Kidney tubule cell (primary cell): ENCODE measurements at regions not wholly inside any gene's neighbourhood (a gene's known extent, or its start where the extent isn't known, plus 50 kb on each side); places are given as distances from the start of the nearest gene placed in this dataset.
A peak's percentile ranks its signal among the peaks of the same experiment; 100 is the strongest.

Experiments
- DNase-seq: peaks from one replicate; pipeline ENCODE4 v3.0.0-alpha.2; 2018; ENCODE audit warnings: low spot score

DNA sequence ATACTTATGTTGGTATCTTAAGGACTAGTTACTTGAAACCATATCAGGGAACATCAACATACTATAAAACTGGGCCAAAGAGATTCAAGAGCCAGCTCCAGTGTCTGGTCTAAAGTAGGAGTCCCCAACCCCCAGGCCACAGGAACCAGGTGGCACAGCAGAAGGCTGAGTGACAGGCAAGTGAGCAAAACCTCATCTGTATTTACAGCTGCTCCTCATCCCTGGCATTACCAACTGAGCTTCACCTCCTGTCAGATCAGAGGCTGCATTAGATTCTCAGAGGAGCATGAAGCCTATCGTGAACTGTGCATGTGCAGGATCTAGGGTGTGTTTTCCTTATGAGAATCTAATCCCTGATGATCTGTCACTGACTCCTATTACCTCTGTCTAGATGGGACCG lies 581.6 kb upstream of the CDH9 start:
- no peak for DNase-seq

DNA sequence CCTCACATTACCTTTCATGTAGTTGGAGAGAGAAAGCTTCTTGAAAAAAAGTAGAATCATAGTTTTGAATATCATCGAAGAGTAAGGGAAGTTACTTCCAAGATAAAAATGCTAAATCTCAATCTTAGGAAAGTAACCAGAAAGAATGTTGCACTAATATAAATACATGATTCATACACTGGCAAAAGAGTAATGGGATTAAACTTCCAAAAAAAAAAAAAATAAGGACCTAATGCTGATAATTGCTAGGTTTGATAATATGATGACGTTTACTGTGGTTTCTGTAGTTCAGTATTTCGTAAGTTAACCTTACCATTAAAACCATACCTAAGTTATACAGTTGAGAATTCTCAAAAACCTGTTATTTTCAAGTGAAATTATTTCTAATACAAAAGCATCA lies 573.8 kb upstream of the CDH9 start:
- no peak for DNase-seq

DNA sequence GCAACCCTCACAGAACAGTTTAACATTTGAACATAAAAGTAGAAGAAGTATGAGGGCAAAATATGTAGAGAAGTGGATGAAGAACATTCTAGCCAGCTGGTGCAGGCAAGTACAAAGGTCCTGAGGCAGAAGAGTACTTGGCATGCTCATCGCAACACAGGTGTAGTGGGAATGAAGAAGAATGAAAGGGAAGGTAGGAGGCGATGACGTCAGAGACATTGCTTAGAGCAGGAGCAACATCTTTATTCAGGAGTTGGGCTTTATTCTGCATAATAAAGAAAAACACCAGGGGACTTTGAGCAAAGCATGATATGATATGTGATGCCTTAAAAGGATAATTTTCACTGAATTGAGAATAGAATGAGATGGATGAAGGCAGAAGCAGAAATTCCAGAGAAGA lies 570.6 kb upstream of the CDH9 start:
- DNase-seq = no peak

DNA sequence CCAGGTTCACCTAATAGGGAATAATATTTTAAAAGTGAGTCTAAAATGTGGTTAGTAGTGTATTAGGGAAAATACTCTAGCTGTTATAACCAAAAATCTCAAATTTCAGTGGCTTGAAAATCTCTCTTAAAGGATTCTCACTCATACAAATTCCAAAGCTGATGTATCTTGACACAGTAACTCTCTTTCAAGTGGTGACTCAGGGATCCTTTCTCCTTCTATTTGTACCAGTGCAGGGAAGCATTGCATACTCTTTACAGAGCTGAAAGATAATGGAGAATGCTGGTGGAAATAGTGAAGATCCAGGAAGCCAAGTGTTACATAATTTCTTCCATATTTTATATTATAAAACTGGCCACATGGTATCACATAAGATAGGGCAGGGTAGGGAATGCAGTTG lies 560.2 kb upstream of the CDH9 start:
- DNase-seq = peak; percentile 18

DNA sequence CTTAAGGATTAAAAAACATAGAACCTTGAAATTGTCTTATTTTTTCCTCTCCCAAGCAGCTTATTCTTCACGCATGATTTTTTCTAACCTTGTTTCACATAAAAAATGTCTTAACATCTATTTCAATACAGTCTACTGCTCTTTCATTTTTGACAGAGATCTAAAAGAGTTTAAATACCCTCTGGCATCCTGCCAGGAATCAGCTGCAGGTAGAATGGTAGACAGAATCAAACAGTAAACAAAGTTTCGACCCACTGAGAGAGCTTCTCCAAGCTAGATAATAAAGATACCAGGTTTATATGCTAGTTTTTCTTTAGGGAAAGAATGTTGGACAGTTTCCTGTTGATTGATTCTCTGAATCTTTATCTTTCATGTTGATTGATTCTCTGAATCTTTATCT lies 555.8 kb upstream of the CDH9 start:
- no peak for DNase-seq

DNA sequence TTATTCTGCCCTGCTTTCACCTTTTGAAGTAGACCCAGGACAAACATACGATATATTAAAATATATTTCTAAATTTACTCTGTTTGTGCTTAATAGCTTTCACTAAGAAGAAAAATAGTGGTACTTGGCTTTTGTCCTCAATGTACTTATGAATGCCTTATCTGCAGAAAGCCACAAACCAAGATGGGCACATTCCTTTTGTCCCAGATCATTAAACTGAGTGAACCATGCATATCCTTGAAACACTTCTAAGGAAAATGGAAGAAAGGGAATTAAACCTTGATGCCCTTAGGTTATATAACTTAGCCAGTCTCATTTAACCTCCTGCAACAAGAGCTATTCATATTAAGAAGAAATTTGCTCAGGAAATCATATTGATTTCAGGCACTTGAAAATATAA lies 553.8 kb upstream of the CDH9 start:
- peak; percentile 73 for DNase-seq

DNA sequence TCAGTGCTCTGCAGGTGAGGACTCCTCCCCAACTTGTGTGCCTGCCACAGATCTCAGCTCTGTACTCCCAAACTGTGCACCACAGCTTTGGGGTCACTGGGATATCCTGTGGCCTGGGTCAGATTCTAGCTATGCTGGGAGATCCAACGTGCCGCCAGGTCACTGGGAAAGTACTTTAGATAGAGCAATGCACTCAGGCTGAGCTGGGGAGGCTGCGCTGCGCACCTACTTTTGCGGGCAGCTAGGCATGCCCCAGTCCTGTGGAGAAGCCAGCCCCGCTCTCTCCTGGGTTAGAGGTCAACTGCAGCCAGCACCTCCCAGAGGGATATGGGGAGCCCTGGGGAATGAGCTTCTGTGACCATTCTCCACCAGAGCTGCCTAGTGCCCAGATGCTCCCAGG lies 552.1 kb upstream of the CDH9 start:
- no peak for DNase-seq

DNA sequence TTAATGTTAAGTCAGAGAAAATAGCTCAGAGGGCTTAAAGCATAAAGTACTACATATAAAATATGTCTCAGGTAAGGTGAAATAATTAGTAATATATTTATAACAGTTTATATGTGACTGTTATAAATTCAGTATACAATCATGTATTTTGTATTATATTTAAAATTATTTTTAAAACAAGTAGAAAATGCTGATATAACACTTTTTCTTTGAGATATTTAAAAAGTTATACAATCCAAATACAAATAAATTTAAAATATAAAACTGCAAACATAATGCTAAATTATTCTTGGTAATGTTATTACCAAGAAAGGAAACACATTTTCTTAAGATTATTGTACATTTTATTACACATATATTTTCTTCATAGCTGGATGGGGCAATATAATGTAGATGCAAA lies 539.9 kb upstream of the CDH9 start:
- DNase-seq = no peak

DNA sequence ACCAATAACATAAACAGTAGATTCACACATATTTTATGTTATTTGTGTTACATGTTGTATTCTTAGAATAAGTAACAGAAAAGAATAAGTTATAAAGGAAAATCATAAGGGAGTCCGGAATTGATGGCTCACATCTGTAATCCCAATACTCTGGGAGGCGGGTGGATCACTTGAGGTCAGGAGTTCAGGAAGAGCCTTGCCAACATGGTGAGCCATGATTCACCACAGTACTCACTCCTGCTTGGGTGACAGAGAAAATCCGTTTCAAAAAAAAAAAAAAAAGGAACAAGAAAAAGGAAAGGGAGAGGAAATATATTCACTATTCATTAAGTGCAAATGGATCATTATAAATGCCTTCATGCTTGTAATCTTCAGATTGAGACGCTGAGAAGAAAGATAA lies 533.3 kb upstream of the CDH9 start:
- DNase-seq = no peak

DNA sequence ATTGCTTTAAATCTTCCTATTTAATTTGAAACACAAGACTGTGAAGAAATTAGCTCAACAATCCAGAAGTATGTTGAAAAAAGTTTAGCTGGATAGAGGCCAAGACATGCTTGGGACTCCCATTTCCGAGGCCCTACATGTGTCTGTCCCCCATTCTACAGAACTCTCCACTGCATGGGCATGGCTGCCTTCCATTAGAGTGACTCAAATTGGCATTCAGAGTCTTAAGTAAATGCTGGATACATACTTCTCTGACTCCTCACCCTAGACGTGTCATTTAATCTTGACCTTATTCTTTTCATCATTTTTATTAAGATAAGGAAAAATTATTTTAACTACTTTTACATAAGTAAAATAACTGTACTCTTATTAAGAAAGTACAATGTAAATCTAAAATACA lies 530.4 kb upstream of the CDH9 start:
- peak; percentile 3 for DNase-seq

DNA sequence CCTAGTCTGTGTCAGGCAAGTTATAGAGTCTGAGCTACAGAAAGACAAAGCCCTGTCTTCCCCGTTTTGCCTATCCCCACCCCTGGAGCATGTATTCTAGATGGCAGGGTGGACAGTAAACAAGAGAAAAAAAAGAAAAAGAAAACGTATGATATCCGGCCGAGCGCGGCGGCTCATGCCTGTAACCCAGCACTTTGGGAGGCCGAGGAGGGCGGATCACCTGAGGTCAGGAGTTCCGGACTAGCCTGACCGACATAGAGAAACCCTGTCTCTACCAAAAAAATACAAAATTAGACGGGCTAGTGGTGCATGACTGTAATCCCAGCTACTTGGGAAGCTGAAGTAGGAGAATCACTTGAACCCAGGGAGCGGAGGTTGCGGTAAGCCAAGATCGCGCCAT lies 523.0 kb upstream of the CDH9 start:
- DNase-seq = no peak

DNA sequence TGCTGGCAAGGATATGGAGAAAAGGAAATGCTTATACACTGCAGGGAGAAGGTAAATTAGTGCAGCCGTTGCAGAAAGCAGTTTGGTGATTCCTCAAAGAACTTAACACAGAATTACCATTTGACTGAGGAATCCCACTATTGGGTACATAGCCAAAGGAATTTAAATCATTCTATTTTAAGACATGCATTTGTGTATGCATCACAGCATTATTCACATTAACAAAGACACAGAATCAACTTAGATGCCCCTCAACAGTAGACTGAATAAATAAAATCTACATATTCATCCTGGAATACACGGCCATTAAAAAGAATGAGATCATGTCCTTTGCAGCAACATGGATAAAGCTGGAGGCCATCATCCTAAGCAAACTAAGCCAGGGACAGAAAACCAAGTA lies 510.1 kb upstream of the CDH9 start:
- no peak for DNase-seq

DNA sequence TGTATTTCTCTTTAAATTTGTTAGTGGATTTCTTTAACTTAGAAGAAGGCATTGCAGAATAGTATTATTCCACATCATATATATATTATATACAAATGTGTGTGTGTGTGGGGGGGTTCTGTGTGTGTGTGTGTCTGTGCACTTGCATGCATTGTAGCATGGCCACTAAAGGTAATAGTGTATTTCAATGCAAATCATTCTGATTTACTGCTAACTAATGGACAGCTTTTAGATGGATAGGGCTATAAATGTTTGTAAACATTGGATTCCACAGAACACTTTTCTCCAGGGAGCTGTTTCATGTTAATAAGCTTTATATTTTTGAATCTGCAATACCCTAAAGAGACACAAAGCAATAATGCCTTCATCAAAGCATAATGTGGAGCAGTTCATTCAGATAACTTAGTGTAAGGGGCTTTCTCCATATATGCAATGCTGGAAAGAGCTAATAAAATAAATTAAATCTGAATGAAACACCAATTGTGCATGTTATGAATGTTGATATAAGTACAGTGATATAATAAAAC lies 496.7 kb upstream of the CDH9 start:
- no peak for DNase-seq

DNA sequence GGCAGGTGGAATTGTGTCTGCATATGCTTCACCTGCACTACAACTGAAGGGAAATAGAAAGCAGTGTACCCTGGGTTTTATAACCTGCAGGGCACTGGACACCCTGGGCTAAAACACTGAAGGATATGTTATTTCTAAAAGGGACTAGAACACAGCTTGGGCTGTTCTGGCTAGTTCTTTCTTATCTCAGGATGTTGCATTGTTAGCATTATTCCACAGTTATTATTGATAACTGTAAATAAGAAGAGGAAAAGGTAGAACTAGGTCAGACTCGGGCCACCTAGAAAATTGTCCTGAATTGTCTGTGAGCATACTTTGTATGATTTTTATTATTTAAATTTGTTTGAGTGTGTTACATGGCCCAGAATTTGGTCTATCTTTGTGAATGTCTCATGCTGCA lies 493.9 kb upstream of the CDH9 start:
- DNase-seq = no peak

DNA sequence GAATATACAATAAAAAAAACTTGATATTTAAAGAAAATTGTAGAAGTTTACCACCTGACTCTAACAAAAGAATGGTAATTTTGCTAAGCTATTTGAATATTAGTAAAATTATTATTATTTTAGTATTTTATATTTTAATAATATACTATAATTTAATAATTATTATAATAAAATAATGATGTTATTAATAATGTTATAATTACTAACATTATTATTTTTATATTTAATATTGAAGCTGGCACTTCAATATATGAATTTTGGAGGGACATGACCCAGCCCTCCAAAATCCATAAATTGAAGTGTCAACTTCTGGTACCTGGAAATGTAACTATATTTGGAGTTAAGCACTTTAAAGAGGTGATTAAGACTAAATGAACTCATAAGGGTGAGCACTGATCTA lies 486.1 kb upstream of the CDH9 start:
- no peak for DNase-seq

DNA sequence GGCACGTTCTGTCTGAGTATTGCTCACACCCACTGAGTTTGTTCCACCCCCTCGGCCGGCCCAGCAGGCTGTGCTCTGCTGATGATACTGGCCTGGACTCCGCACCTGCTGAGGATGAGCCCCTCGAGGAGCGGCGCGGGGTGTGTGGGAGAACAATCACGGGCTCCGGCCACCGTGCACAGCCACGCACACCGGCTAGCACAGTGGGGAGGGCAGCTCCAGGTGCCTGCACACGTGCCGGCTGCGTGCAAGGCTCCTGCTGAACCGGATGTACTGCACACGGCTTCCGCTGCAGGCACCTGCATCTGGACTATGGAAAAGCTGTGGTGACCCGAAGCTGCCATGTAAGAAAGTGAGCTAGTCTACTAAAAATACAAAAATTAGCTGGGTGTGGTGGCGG lies 485.2 kb upstream of the CDH9 start:
- no peak for DNase-seq

DNA sequence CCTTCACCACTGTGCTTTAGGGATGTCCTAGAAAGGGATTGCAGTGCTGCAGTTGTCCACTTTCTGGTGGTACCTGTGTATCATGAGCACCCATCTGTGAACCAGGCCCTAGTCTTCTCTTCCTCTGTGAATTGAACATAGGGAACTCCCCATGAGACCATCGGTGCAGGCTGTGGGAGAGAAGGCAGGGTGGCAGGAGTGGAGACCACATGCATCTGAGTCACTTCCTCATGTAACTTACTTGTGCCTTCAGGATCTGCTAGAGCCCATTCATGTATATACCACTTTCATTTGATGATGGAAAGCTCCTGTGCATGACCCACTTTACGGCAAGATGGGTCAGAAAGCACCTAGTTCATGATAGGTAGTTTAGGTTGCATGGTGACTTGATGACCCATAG lies 478.1 kb upstream of the CDH9 start:
- peak; percentile 35 for DNase-seq

DNA sequence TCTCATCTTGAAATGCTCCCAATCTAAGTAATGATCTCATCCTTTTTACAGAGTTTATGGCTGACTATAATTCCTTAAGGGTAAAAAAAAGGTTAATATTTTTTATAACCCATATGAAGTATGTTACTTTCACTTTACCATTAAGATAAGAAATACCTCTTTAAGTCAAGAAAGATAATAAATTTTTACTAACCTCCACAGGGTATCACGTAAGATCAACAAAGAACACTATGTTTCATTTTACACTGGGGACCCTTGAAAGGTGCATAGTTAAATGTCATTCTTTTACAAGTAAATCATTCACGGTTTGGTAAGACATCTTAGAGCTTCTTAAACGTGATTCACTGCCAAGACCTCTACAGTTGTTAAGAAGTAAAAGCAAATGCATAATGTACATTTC lies 472.7 kb upstream of the CDH9 start:
- DNase-seq = peak; percentile 5

DNA sequence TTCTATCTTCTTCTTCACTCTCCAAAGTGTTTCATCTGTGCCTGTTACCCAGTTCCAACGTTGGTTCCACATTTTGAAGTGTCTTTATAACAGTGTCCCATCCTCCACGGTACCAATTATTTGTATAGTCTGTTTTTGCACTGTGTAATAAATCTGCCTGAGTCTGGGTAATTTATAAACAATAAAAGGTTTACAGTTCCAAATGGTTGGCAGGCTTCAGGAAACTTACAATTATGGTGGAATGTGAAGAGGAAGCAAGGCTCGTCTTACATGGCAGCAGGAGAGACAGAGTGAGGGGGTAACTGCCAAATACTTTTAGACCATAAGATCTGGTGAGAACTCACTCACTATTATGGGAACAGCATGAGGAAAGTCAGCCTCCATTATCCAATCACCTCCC lies 465.4 kb upstream of the CDH9 start:
- no peak for DNase-seq

DNA sequence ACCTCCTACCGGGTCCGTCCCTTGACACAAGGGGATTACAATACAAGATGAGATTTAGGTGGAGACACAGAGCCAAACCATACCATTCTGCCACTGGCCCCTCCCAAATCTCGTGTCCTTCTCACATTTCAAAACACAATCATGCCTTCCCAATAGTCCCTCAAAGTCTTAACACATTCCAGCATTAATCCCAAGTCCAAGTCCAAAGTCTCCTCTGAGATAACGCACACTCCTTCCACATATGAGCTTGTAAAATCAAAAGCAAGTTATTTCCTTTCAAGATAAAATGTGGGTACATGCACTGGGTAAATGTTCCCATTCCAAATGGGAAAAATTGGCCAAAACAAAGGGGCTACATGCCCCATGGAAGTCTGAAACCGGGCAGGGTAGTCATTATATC lies 463.9 kb upstream of the CDH9 start:
- DNase-seq = no peak

DNA sequence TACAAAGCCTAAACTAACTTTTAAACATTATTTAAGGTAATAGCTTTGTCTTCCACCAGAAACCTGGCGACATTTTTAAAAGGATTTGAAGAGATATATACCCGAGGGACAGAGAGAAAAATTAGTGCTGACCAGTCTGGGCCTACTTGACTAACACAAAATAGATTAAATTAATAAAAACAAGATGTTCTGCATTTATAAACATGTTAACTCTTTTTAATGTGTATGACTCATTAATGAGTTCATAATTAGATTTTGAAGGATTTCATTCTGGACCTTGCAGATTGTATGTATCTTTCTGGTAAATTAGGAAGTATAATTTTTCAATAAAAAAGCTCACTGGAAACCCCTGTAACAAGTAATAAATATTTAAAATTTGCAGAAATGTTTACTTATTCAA lies 459.1 kb upstream of the CDH9 start:
- DNase-seq = no peak

DNA sequence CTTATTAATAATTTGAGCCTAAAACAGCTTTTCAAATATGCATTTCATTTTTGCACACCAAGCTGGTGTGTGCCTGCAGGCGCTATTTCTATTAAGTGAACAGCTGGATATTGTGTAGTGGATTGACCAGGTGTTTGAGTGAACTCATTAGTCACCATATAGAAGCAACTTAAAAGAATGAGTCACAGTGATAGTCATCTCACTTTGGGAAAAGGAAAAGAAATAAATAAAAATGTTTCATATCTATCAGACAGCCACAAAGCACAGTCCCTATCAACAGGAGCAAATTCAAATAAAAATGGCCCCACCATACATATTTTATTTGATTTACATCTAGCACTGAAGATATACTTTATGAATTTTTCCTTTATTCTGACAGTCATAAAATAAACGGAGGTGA lies 456.5 kb upstream of the CDH9 start:
- peak; percentile 31 for DNase-seq

DNA sequence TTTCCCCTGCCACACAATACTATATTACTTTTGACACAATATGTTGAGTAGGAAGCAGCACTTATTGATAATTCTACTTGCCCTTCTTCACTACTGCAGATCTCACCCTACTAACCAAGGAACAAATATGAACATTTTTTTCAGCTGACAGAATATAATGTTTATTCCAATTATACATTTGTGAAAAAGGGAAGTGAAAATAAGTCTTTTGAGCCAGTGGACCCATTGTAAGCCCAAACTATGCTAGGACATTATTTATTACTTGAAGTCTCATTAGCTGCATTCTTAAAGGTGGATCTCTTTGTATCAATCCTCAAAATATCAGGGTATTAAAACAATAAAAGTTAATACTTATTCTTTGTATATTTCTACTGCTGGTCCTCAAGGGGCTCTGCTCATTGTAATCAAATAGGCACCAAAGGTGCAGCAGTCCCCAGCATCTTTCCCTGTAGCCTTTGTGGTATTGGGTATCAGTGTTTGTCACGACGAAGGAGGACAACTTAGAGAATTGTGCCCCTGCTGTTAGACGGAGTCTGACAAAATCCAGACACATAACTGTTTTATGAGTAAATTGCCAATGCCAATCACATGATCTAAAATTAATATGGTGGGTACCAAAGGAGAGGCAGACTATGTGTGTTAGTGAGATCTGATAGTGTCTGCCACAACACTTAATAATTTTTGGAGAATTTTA lies 453.5 kb upstream of the CDH9 start:
- DNase-seq = no peak

DNA sequence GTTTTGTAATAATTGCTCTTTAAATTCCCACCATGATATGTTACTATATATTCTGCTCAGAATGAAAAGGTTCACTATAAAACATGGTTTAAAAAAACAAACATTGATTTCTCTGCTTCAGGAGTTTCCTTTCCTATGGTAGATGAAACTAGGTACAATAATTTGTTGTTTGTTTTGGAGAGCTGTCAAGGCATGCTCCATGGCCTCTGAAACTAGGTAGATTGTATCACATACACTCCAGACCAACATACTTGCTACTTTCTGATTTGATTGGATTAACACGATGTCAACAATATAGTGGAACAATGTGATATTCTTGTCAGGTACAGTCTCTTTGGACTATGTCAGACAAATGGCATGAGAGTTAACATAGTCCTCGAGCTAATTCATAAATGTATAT lies 452.7 kb upstream of the CDH9 start:
- no peak for DNase-seq

DNA sequence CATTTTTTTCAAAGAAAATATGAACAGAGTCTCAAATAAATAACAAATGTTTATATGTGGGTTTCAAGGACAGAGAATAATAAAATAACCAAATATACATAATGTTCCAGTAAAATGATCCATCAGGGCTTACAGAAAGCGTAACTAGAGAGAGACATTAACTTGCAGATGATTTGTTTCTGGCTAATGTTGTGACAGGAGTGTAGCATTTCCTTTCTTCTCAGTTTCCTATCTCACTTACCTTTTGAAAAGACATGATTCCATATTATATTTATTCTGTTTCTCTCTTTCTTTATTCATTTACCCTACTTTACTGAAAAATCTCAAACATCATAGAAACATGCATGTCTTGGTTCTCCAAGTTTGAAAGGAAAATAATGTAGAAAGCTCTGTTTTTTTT lies 451.3 kb upstream of the CDH9 start:
- DNase-seq = no peak
